ENCODE measurements at regions not wholly inside any gene's neighbourhood (a gene's known extent, or its start where the extent isn't known, plus 50 kb on each side); places are given as distances from the start of the nearest gene placed in this dataset.
"Not testable (repeated sequence)": the region's sequence is repeated elsewhere in the genome, so short reads cannot be mapped to it uniquely, and the experiment has no call there.

DNA sequence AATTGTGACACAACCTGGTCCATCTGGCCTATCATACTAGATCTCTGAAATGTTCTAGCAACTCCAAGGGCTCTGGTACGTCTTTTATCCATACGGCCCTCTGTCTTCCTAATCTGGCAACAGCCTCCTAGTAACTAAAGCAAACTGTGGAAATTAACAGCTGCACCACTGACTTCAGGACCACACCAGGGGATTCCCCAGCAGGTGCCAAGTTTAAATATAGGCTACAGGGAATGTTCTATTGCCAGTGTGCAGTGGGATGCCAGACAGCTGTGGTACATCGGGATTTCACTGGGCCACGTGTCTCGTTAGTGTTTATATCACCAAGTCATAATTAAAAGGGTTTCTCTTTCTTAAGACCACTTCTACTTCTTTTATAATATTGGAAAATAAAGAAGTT is 94.3 kb downstream of the RGS2 start:
- DNase-seq (ENCODE audit: low spot score): no peak
- intact Hi-C loops (cut with DNase I): no loop called here

DNA sequence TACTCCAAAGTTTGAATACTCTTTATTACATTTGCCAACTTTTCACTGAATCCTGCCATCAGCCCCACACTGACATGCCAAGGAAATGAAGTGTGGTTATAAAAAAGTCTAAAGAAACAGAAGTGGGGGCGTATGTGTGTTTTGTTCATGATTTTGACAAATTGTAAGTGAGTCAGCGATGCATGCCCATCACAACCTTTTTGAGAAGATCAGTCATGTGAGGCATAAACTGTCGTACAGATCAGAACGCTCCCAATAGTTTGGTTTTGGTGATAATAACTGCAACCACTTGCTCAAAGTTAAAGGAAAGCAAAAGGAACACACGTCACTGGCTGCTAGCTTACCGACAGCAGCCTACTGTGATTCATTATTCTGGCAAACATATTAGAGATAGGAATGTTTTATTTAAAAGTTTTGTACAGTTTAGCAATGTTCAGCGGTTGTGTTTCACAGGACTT is 95.6 kb downstream of the RGS2 start:
- DNase-seq (ENCODE audit: low spot score): no peak
- intact Hi-C loops (cut with DNase I): no loop called here

- intact Hi-C loops (cut with DNase I): no loop called here
- no peak for DNase-seq (ENCODE audit: low spot score)
These were observed 96.2 kb downstream of the RGS2 start for GRCh38 chr1:192905049-192905448.

DNA sequence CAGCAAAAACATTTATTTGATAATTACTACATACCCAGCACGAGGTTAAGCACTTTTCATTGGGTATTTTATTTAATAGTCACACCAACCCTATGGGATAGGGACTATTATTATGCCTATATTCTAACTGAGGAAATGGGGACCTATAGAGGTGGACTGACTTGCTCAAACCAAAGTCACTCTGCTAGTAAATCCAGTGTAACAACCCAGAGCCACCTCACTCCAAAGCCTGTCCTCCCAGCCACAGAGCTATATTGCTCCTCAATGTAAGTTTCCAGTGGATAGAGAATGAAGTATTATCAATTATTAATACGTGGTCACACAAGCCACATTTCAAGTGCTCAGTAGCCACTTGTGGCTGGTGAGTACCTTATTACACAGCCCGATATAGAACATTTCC is 97.5 kb downstream of the RGS2 start:
- intact Hi-C loops (cut with DNase I): no loop called here
- DNase-seq (ENCODE audit: low spot score): no peak

GRCh38 chr1:192907545-192908243 is 98.9 kb downstream of the RGS2 start:
- DNase-seq (ENCODE audit: low spot score): no peak
- intact Hi-C loops (cut with DNase I): no loop called here

GRCh38 chr1:192911896-192912656 is 103.2 kb downstream of the RGS2 start:
- intact Hi-C loops (cut with DNase I); DNase-seq (ENCODE audit: low spot score): not testable (repeated sequence)

DNA sequence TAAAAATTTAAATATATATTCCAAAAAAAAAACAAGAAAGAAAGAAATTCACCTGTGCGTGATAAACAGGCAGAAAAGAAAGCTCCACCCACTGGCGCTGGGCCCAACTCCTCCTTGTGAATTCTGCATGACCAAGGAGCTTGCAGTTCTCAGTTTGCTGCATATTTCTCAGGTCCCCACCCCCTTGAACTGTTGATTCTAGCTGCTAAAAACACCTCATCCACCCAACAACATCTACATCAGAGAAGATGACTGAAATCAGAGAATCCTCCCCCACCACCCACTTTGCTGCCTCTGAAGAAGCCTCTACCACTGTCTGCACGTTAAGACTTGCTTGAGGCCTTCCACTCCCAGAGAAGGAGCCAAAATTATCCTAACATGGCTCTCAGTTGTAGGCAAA is 104.8 kb downstream of the RGS2 start:
- DNase-seq (ENCODE audit: low spot score): no peak
- intact Hi-C loops (cut with DNase I): no loop called here

DNA sequence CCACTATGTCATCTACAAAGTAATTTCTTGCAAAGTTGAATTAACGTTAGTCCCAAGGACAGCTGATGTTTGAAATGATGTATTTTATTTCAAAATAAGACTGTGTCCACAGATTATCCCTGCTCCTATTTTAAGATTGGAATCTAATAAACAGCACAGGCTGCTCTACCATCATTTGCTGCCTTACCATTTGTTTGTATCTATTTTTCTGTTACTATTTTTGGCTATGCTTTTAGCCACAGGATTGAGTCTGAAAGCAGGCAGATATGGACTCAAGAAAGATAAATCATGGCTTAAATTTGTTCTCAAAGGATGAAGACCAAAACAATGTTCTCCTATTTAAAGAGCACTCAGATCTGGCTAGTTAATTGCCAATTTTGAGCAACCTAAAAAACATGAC is 105.3 kb downstream of the RGS2 start:
- intact Hi-C loops (cut with DNase I): no loop called here
- no peak for DNase-seq (ENCODE audit: low spot score)

DNA sequence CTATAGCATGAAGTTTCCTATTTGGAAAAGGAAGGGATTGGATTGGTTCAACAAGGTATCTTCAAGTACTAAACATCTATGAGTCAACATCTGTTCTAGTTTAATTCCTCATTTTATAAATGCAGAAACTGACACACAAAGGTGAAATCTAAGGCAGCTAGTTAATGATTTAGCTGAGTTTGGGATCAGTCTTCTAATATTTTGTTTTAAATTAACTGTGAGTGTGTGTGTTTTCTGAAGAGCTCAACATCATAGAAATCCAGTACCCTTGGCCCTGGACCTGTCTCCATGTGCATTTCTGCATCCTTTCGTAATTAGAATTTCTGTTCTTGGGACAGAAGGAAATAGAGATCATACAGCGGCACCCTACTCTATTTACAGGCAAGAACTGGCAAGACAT is 105.9 kb downstream of the RGS2 start:
- intact Hi-C loops (cut with DNase I): no loop called here
- no peak for DNase-seq (ENCODE audit: low spot score)

DNA sequence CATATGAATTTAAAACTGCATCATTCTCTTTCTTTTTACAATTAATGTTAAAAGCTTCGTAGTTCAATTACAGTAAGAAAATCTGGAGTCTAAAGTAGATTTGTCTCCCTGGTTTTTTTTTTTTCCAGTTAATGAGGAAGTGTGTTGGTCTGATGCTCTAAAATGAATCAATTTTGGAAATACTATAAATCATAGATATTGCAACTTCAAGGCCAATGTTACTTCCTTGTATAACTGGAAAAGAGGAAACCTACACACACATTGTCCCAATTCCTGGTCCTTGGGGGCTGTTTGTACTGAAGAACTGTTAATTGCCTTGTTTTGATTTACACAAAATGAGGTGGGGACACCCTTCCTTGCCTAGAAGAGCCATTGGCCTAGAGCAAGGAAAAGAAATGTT is 107.2 kb downstream of the RGS2 start:
- intact Hi-C loops (cut with DNase I): no loop called here
- no peak for DNase-seq (ENCODE audit: low spot score)

DNA sequence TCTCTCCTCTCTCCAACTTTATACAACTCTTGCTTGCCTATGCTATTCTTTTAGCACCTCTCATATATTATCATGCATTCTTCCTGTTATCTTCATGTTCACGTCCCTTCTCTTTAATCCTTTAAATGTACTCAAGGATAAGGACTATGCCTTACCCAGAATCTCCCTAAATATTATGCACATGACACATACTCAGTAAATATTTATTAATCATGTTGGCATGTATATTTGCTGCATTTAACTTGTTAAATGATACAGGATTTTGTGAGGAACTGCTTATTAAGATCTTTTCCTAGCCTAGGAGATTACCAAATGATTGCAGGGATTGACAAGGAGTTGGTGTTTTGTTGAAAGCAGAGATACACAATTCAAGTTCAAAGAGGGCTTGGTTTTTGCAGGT is 109.4 kb downstream of the RGS2 start:
- no peak for DNase-seq (ENCODE audit: low spot score)
- intact Hi-C loops (cut with DNase I): no loop called here

- intact Hi-C loops (cut with DNase I): no loop called here
- no peak for DNase-seq (ENCODE audit: low spot score)
These were observed 111.6 kb downstream of the RGS2 start for GRCh38 chr1:192920412-192920811.

GRCh38 chr1:192925609-192926008 is 116.8 kb downstream of the RGS2 start:
- no peak for DNase-seq (ENCODE audit: low spot score)
- intact Hi-C loops (cut with DNase I): no loop called here

DNA sequence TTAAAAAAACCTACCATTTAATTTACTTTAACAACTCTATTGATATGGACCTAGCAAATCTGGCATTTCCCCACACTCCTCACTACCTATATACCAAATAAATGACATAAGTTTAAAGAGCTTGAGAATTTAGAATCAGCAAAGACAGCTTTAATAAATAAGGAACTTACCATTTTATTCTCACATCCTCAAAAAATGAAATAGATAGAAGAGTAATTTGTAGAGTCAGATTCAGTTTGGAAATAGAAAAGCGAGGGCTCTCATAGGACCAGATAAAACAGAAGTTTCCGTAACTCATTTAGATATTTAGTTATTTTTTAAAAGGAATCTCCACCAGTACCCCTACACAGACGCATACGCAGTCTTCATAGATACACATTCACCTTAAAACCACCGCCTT is 117.9 kb downstream of the RGS2 start:
- no peak for DNase-seq (ENCODE audit: low spot score)
- intact Hi-C loops (cut with DNase I): no loop called here

DNA sequence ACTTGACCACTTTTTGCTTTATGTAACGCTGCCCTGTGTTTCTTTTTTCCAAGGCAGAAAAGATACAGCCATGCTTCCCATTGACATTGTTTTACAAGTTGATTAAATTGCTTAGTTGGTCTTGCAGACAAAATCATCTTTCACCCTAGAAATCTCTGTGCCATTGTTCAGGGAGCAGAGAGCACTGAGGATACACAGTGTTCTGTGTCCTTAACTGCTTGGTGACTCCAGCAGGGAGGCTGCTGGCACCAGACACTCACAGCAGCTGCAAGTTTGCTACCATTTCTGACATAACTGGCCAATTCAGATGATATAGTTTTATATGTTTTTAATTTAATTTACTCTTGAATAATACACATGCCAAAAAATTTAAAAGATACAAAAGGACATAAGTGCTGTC is 118.7 kb downstream of the RGS2 start:
- intact Hi-C loops (cut with DNase I): no loop called here

DNA sequence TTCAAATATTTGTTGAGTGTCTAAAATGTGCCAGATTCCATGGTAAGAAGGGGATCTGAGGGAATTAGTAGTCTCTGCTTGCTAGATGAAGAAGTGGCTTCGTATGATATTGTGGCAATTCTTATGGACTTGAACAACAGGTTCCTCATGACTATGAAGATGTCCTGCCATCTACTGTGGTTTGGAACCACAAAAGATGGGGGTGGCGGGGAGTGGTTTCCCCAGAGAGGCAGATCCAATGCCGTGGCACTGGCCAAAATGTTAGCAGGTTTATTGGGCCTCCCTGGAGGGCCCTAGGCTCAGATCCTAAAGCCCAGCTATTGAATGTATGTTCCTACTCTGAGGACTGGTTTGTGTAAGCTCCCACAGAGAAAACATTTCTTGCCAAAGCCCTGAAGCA is 120.8 kb downstream of the RGS2 start:
- no peak for DNase-seq (ENCODE audit: low spot score)
- intact Hi-C loops (cut with DNase I): no loop called here

More for the DNA sequence above, 118.7 kb downstream of the RGS2 start:
- no peak for DNase-seq (ENCODE audit: low spot score)

- intact Hi-C loops (cut with DNase I): no loop called here
- DNase-seq (ENCODE audit: low spot score): no peak
These were observed 124.9 kb downstream of the RGS2 start for GRCh38 chr1:192933744-192934143.

- no peak for DNase-seq (ENCODE audit: low spot score)
- intact Hi-C loops (cut with DNase I): no loop called here
These were observed 122.7 kb downstream of the UCHL5 start for GRCh38 chr1:192936313-192937018.

- DNase-seq (ENCODE audit: low spot score): no peak
- intact Hi-C loops (cut with DNase I): no loop called here
These were observed 122.0 kb downstream of the UCHL5 start for GRCh38 chr1:192937128-192937527.

GRCh38 chr1:192939440-192939839 is 119.7 kb downstream of the UCHL5 start:
- DNase-seq (ENCODE audit: low spot score): no peak
- intact Hi-C loops (cut with DNase I): no loop called here

DNA sequence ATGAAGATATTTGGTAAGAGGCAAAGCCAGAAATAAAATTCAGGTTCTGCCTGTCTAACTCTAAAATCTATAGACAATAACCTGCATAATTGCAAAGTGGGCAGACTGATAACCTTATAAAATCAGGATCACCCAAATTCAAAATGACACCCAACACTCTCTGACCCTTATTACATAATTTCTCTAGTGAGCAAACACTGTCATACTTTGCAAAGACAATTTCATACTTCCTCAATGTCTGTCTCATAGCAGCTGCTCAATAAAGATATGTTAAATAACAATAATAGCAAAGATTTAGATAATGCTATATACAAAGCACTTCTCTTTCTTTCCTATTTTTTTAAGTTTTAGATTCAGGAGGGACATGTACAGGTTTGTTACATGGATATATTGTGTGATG is 118.5 kb downstream of the UCHL5 start:
- DNase-seq (ENCODE audit: low spot score): no peak
- intact Hi-C loops (cut with DNase I): no loop called here
